DND-41 (cell line): ENCODE measurements at regions not wholly inside any gene's neighbourhood (a gene's known extent, or its start where the extent isn't known, plus 50 kb on each side); places are given as distances from the start of the nearest gene placed in this dataset.

Experiments
- CTCF ChIP-seq: IDR thresholded peaks from 2 replicates; pipeline ENCODE4 v1.5.1; 2012; ENCODE audit warnings: borderline replicate concordance, low read length, moderate library complexity, mild to moderate bottlenecking; ENCODE audit not compliant: poor library complexity, severe bottlenecking; ENCODE audit errors: extremely low read depth
- EZH2 ChIP-seq: IDR thresholded peaks from 3 replicates; pipeline ENCODE4 v1.6.1; 2012; ENCODE audit warnings: borderline replicate concordance, low read depth, mild to moderate bottlenecking, moderate library complexity, low read length, inconsistent platforms; ENCODE audit not compliant: severe bottlenecking

GRCh38 chr3:161796312-161796711, 299.7 kb downstream of the OTOL1 start:
- no peak for TF ChIP-seq CTCF
- no peak for TF ChIP-seq EZH2
